HepG2 (cell line): ENCODE measurements at regions not wholly inside any gene's neighbourhood (a gene's known extent, or its start where the extent isn't known, plus 50 kb on each side); places are given as distances from the start of the nearest gene placed in this dataset.

ENCODE experiments used
- ATAC-seq: fragments of 200-7000 bp; cut with Tn5 transposase; 3 replicates; pipeline ENCODE4 v1.9.1; 2020; ENCODE audit warnings: mild to moderate bottlenecking, moderate library complexity
- BruUV-seq: library from RNA; stranded (reverse); fragments of 400-500 nt; replicated peaks from 2 replicates; lab custom pipeline; 2021; lab: Mats Ljungman, UMichigan
- CTCF ChIA-PET: fragments of 300-600 bp; formaldehyde crosslinking; extraction: SDS; loops from one replicate; lab custom pipeline; 2021; ENCODE audit warnings: low total read pairs, inconsistent platforms, low intra/inter-chr PET ratio; lab: Yijun Ruan, JAX
- POLR2A ChIA-PET: fragments of 350-600 bp; sonication (Branson Sonifier 250); formaldehyde crosslinking; loops from one replicate; lab custom pipeline; 2020; ENCODE audit warnings: antibody characterized with exemption, inconsistent platforms; lab: Yijun Ruan, JAX
- DNase-seq: peaks from one replicate; pipeline ENCODE4 v3.0.0-alpha.2; 2015; ENCODE audit warnings: low spot score
- FAIRE-seq: peaks from 3 replicates; lab custom pipeline; 2011; peaks lifted over from hg19 to GRCh38; lab: Jason Lieb, UNC
- H2AFZ ChIP-seq: one replicate; pipeline ENCODE4 v1.6.1; 2011; ENCODE audit warnings: low read length, inconsistent platforms
- H3K27ac ChIP-seq: fragments of 300-600 bp; 3 replicates; pipeline ENCODE4 v1.8.0; 2011; ENCODE audit warnings: mixed run types, mild to moderate bottlenecking, mixed read lengths, low read length, inconsistent platforms; ENCODE audit not compliant: insufficient read depth; ENCODE audit errors: extremely low read length
- H3K27me3 ChIP-seq, 2 experiments: fragments of 200-600 bp in 1 of 2; 2 replicates in 1 of 2; 3 replicates in 1 of 2; pipeline versions ENCODE4 v1.6.0 to v1.8.0; 2011; ENCODE audit warnings: low read length in 2 of 2, mild to moderate bottlenecking in 2 of 2, moderate library complexity in 2 of 2, inconsistent platforms in 1 of 2; ENCODE audit not compliant: insufficient read depth in 2 of 2, control insufficient read depth in 1 of 2
- H3K36me3 ChIP-seq, 2 experiments: fragments of 200-600 bp in 1 of 2; replicated peaks in 1 of 2; 2 replicates in 1 of 2; 3 replicates in 1 of 2; pipeline versions ENCODE4 v1.5.1 to v1.8.0; 2011; ENCODE audit warnings: low read length in 2 of 2, inconsistent platforms in 1 of 2; ENCODE audit not compliant: insufficient read depth in 2 of 2, control insufficient read depth in 1 of 2
- H3K4me1 ChIP-seq: 2 replicates; pipeline ENCODE4 v1.5.1; 2012; ENCODE audit warnings: low read length, inconsistent platforms; ENCODE audit not compliant: insufficient read depth
- H3K4me2 ChIP-seq: 2 replicates; pipeline ENCODE4 v1.6.0; 2011; ENCODE audit warnings: low read depth, low read length, inconsistent platforms
- H3K4me3 ChIP-seq, 3 experiments: fragments of 200-600 bp in 1 of 3; sonication (generic), shearing (Covaris generic) in 1 of 3; replicated peaks in 1 of 3; 2 replicates each; pipeline ENCODE4 v1.5.1; 2011 to 2016; ENCODE audit warnings: low read length in 3 of 3, inconsistent platforms in 2 of 3, low read depth in 2 of 3, mild to moderate bottlenecking in 2 of 3, control low read depth in 1 of 3, mixed read lengths in 1 of 3; ENCODE audit not compliant: insufficient read depth in 1 of 3
- H3K79me2 ChIP-seq: one replicate; pipeline ENCODE4 v1.6.1; 2011; ENCODE audit warnings: low read length, inconsistent platforms; ENCODE audit not compliant: insufficient read depth
- H3K9ac ChIP-seq: 2 replicates; pipeline ENCODE4 v1.6.0; 2011; ENCODE audit warnings: mild to moderate bottlenecking, low read depth, low read length, inconsistent platforms; ENCODE audit not compliant: insufficient read depth
- H3K9me3 ChIP-seq: 2 replicates; pipeline ENCODE4 v1.5.1; 2012; ENCODE audit warnings: mild to moderate bottlenecking, low read length
- H4K20me1 ChIP-seq: 2 replicates; pipeline ENCODE4 v1.6.0; 2011; ENCODE audit warnings: inconsistent platforms, mild to moderate bottlenecking, low read length, moderate library complexity; ENCODE audit not compliant: insufficient read depth
- DNMT3B ChIP-seq: conservative IDR thresholded peaks from 2 replicates; pipeline ENCODE4 v1.6.1; 2016; ENCODE audit warnings: missing biosample characterization, control low read depth
- GZF1 ChIP-seq: sonication (generic); formaldehyde crosslinking; IDR thresholded peaks from 2 replicates; pipeline ENCODE4 v1.5.1; 2020; ENCODE audit warnings: mild to moderate bottlenecking, missing genetic modification reagents
- MIER2 ChIP-seq: IDR thresholded peaks from 2 replicates; pipeline ENCODE4 v1.6.1; 2016; ENCODE audit warnings: missing biosample characterization, missing genetic modification reagents
- PHF5A ChIP-seq: IDR thresholded peaks from one replicate; pipeline ENCODE4 v1.6.1; 2018; ENCODE audit warnings: low read depth, missing genetic modification reagents; ENCODE audit not compliant: unreplicated experiment
- PRDM15 ChIP-seq: sonication (generic); formaldehyde crosslinking; IDR thresholded peaks from 2 replicates; pipeline ENCODE4 v1.4.0; 2020; ENCODE audit warnings: missing genetic modification reagents
- SYNCRIP ChIP-seq: fragments of 200-400 bp; formaldehyde crosslinking; IDR thresholded peaks from 2 replicates; pipeline ENCODE4 v1.6.1; 2018; ENCODE audit warnings: mild to moderate bottlenecking, low read depth, low read length; ENCODE audit not compliant: insufficient read depth
- YEATS2 ChIP-seq: sonication (generic); formaldehyde crosslinking; IDR thresholded peaks from 2 replicates; pipeline ENCODE4 v1.4.0; 2020; ENCODE audit warnings: missing genetic modification reagents, borderline replicate concordance
- ZFP36L2 ChIP-seq: sonication (generic); formaldehyde crosslinking; IDR thresholded peaks from 2 replicates; pipeline ENCODE4 v1.4.0; 2020; ENCODE audit warnings: missing genetic modification reagents
- ZFYVE20 ChIP-seq: sonication (generic); formaldehyde crosslinking; IDR thresholded peaks from 2 replicates; pipeline ENCODE4 v1.8.0; 2023; ENCODE audit warnings: low read depth, mild to moderate bottlenecking, moderate library complexity, missing genetic modification reagents, borderline replicate concordance
- ZNF446 ChIP-seq: sonication (generic); formaldehyde crosslinking; IDR thresholded peaks from 2 replicates; pipeline ENCODE4 v1.5.0; 2020; ENCODE audit warnings: mild to moderate bottlenecking, missing genetic modification reagents
- ZNF496 ChIP-seq: sonication (generic); formaldehyde crosslinking; IDR thresholded peaks from 2 replicates; pipeline ENCODE4 v1.8.1; 2023; ENCODE audit warnings: mild to moderate bottlenecking, moderate library complexity, missing genetic modification reagents; ENCODE audit not compliant: insufficient replicate concordance
- WGBS: methylation state at CpG from one replicate; pipeline ENCODE4 v1.1.6; 2017; ENCODE audit warnings: low lambda C conversion rate; 5-methylcytosine and 5-hydroxymethylcytosine counted together
- in situ Hi-C: cut with HindIII; loops from 2 replicates; pipeline ENCODE4 v1.10.0; 2017; ENCODE audit warnings: low pct_unique_long_range_greater_than_20kb; ENCODE audit not compliant: extremely low pct_ligation_motif_present
- intact Hi-C: fragments of 100-400 bp; cut with micrococcal nuclease; formaldehyde crosslinking; loops from one replicate; pipeline ENCODE4 v1.10.0; 2022; ENCODE audit not compliant: unreplicated experiment

GRCh38 chr10:42971251-42971599 lies 105.6 kb upstream of the RET start:
- DNase-seq (no peak), ATAC-seq (no peak), FAIRE-seq (no peak)
- Histone ChIP-seq H4K20me1 (no peaks in the 10 kb centered on the region), H3K4me2 (no peak overlapping the region), H3K9ac (no peak overlapping the region), H3K4me3 (no peak overlapping the region), H3K9me3 (no peaks in the 10 kb centered on the region), H3K79me2 (no peaks in the 10 kb centered on the region), H3K36me3 (no peaks in the 10 kb centered on the region), H3K27me3 (peaks cover 0 to 4% of the 10 kb centered on the region in 2 experiments; a peak in 1 of 5 replicates), H3K27ac (no peak overlapping the region), H2AFZ (no peak overlapping the region), H3K4me1 (no peaks in the 10 kb centered on the region)
- no TSS peak for BruUV-seq
- 3% methylated on average over 4 of the region's 4 CpGs for WGBS
- intact Hi-C loops = no loop called here
- ChIA-PET CTCF (no interaction called here), POLR2A (no interaction called here)
- no peak for TF ChIP-seq ZFP36L2
- TF ChIP-seq MIER2 (CRISPR knock-in tag) = no peak
- no peak for TF ChIP-seq ZNF496
- no peak for TF ChIP-seq PHF5A (CRISPR knock-in tag)
- TF ChIP-seq ZFYVE20 (CRISPR knock-in tag) = no peak
- TF ChIP-seq GZF1 (CRISPR knock-in tag) = no peak
- TF ChIP-seq DNMT3B (CRISPR knock-in tag) = no peak
- TF ChIP-seq PRDM15 (CRISPR knock-in tag) = no peak
- no peak for TF ChIP-seq SYNCRIP
- TF ChIP-seq YEATS2 (CRISPR knock-in tag) = no peak
- no peak for TF ChIP-seq ZNF446 (CRISPR knock-in tag)
- in situ Hi-C loops = no loop called here
